HG02938 (cell line): ENCODE measurements at regions not wholly inside any gene's neighbourhood (a gene's known extent, or its start where the extent isn't known, plus 50 kb on each side); places are given as distances from the start of the nearest gene placed in this dataset.

Source experiments
- ATAC-seq: cut with Tn5 transposase; IDR thresholded peaks from one replicate; pipeline ENCODE4 v1.9.1; 2021; ENCODE audit warnings: mild to moderate bottlenecking, moderate library complexity; ENCODE audit not compliant: unreplicated experiment

DNA sequence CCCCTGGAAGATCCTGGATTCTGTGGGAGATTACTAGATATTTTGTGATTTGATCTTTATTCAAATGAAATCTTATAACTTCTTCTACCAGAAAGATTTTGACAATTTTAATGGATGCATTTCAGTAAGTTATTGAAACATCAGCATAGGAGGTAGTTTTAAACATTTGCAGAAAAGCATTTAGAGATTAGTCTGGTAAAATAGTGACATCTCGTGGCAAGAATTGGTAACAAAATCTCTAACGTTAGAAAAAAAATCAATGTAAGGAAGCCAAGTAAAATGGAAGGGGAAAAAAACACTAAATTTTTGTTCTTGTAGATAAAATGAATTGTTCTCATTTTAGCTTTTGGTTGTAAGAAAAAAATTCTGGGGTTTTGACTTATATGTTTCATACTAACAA lies 73.3 kb downstream of the TASL start:
- ATAC-seq: no peak

DNA sequence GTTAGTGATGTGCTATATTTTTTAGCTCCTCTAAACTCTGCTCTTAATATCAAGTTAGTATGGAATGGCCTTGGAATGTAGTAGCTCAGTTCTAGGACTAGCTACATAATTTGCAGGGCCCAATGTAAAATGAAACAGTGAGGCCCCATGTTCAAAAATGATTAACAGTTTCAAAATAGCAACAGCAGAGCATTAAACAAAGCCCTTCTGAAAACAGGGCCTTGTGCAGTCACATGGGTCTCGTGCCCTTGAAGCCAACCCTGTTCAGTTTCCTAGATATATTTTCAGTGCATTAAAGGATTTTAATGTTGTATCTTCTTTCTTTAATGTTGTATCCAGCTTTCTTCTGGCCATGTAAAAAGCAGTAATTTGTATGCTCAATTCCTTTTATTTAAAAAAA lies 82.1 kb downstream of the TASL start:
- peak; percentile 77 for ATAC-seq

DNA sequence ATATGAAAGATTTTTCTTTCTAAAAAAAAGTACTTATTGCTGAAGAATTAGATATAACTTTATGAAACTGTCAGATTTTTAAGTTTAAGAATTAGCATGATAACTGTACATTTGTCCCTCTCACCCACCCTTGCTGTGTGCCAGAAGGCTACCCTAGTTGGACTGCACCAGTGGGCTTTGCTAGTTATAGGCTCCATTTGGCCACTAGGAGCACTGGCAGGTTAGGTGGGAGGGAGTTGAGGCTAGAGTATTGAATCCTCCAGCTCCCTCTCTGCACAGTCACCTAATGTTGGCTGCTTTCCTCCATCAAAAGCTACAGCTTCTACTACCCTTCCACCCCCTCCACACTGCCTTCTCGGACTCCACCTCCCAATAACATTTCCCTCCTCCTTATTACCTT lies 84.2 kb downstream of the TASL start:
- no peak for ATAC-seq

DNA sequence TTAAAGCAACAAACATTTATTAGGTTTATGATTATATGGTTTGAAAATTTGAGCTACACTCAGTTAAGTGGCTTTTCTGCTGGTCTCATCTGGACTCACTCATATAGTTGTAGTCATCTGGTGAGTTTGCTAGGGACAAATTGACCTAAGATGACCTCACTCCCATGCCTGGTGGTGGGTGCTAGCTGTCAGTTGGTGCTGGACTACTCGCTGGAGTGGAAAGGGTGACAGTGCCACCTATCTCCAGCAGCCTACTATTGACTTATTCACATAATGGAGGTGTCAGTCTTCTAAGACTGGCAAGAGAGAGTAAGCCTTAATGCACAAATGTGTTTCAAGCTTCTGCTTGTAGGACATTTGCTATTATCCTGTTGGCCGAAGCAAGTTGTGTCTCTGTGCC lies 88.2 kb downstream of the TASL start:
- no peak for ATAC-seq

DNA sequence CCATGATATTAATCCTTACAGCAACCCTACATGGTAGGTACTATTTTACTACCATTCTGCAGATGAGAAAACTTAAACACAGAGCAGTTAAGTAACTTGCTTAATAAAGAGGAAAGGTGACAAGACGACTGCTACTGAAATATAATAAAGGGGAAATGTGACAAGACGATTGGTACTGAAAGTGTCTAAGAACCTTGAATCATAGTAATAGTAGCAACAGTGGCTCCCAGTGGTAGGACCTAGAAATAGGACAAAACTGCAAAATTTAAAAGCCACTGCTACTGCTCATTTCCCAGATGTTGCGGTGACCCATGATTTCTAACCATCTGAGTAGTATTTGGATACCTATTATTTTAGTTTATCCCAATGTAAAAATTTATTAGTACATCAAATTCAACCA lies 89.5 kb downstream of the TASL start:
- ATAC-seq: peak; percentile 82

DNA sequence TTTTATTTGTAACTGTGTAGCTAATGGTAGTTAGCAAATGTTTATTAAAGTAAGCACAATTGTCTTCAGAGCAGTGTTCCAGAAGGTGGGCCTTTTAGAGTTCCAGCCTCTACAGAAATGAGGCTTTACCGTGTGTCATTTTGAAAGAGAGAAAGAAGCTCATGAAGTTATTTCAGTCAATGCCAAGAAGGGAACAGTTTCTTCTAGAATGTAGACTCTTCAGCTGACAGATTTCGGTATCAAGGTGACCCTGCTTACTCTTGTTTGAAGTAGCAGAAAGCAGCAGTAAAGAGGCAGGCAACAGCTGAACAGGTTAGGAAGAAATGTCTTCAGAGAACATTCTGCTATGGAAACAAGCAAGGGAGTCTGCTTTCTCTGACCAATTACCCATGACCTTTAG lies 93.6 kb downstream of the TASL start:
- peak; percentile 49 for ATAC-seq

DNA sequence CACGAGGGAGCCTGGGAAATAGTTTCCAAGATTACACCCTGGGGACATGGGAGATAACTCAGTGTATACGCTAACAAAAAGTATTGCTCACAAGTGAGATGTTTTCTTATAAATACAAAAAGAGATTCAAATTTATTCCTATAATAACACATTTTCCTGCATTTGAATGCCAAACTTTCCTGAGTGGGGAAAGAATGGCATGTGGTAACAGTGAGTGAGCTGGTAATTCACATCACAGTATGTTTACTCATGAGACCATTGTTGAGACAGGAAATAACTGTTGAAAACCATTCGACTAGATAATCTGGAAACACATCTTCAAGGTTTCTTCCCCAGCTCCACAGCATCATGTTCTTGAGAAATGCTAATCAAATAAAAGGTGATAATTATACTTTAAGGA lies 109.1 kb downstream of the TASL start:
- no peak for ATAC-seq
